Esophagus mucosa (tissue), 1 donor: ENCODE measurements at regions not wholly inside any gene's neighbourhood (a gene's known extent, or its start where the extent isn't known, plus 50 kb on each side); places are given as distances from the start of the nearest gene placed in this dataset.
A peak's percentile ranks its signal among the peaks of the same experiment; 100 is the strongest.

Source experiments
- ATAC-seq: fragments of 200-7000 bp; cut with Tn5 transposase; one replicate; pipeline ENCODE4 v1.9.1; 2020
- donor health status: DM: yes; HTN: yes; CAD: no.

DNA sequence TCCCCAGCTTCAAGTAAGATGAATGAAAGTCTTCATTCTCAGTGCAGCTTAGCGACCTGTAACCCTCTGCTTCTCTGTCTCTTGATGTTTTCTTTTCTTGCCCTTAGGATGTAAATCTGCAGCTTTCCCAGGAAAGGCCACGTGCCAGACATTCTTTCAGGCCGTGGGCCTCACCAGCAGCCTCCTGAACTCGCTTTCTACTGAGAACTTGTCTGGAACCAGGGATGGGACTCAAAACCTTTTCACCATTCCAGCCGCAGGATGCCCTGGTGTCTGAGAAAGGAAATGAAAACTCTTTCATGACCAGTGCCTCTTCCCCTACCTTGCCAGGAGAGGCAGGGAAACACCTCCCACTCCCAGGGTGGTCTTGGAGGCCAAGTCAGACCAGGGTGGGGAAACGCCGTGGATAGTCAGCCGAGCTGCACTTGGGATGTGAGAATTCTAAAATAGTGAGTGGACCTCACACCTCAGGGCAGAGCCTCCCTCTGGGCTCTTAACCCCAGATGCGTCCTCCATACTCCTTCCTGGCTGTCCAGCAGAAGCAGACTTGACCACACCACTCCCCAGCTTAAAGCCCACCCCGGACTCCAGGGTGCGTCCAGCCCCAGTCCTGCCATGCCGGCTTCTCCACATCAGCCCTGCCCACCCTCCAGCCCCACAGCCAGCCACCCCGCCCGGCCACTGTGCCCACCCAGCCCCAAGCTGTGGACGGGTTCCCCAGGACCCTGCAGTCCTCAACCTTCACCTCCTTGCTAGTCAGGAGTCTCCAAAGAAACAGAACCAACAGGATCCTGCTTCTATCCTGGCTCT, 115.5 kb downstream of the TWIST2 start:
- no peak for ATAC-seq

- no peak for ATAC-seq
Observed at GRCh38 chr2:238963971-238964328, 116.1 kb downstream of the TWIST2 start.

DNA sequence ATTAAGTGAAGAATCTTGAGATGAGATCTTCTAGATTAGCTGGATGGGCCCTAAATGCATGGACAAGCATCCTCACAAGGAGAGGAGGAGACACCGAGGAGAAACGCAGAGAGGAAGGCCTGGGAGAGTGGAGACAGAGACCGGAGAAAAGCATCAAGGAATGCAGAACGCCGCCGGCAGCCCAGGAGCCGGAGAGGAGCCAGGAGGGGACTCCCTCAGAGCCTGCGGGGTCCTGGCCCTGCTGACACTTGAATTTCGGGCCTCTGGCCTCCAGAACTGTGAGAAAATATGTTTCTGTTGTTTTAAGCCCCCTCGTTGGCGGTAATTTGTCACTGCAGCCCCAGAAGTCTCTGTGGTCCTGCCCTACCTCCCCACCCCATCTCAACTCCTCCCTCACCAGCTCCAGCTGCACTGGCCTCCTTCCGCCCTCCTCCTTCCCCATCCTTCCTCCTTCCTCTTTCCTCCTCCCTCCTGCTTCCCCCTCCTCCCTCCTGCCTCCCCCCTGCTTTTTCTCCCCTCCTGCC, 116.7 kb downstream of the TWIST2 start:
- ATAC-seq: no peak

GRCh38 chr2:238965371-238966071, 117.6 kb downstream of the TWIST2 start:
- ATAC-seq: no peak

- ATAC-seq: no peak
Observed at GRCh38 chr2:238966072-238966937, 118.4 kb downstream of the TWIST2 start.

DNA sequence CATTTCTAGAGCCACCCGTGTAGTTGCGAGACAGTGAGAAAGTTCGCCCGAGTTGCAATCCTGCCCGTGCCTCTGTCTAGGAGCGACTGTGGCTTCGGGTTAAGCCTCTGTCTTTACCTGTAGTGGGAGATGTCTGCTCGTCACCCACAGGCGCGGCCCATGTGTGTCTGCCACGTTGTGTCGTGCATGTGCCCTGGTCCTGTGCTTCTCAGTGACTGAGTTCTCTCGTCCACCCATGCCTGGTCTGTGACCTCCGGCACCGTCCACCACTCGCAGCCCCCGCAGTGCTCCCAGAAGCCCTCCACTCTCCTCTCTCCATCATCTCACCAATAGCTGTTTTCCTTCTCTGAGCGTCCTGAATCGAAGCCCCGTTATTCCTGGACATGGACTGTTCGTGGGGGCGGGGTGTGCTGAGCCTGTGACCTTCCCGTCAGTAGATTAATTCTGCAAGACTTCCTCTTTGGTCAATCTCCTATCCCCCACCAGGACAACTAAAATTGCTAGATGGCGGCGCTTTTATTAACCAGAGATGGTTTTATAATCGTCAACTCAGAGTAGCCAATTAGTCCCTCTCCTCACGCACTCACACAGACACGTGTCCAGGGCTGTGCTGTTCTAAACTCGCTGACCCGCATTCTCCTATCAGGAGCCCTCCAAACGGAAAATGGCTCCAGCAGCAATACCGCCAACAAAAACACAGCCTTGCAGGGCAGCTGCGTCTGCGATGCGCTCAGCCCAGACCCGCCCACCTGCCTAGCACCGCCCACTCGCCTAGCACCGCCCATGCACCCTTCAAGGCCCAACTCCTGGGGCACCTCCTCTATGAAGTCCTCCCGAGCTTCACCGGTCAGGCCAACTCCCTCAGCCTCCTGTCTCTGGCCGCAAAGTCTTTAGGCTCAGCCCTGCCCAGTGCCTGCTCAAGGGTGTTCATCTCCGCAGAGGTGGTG, 119.4 kb downstream of the TWIST2 start:
- ATAC-seq: no peak

GRCh38 chr2:238967978-238968360, 120.1 kb downstream of the TWIST2 start:
- ATAC-seq: no peak

- no peak for ATAC-seq
Observed at GRCh38 chr2:238968616-238969384, 120.9 kb downstream of the TWIST2 start.

DNA sequence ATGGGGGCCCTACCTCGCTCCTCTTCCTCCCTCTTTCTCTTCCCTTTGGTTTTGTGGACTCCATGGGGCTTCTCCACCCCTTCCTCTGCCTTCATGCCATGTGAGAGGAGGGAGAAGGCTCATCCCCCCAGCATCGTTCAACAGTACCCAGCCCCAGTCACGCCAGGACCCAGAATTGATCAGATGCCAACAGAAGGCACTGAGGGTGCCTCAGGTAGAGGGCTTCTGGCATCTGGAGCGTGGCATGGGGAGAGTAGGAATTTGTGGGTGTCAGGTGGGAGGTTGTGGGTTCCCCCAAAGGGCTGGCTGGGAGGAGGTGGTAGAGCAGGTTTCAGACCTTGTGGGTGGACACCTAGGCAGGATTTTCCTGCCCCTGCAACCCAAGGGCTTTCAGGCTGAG, 122.0 kb downstream of the TWIST2 start:
- no peak for ATAC-seq

GRCh38 chr2:238970553-238971081, 122.7 kb downstream of the TWIST2 start:
- ATAC-seq: peak; percentile 81

DNA sequence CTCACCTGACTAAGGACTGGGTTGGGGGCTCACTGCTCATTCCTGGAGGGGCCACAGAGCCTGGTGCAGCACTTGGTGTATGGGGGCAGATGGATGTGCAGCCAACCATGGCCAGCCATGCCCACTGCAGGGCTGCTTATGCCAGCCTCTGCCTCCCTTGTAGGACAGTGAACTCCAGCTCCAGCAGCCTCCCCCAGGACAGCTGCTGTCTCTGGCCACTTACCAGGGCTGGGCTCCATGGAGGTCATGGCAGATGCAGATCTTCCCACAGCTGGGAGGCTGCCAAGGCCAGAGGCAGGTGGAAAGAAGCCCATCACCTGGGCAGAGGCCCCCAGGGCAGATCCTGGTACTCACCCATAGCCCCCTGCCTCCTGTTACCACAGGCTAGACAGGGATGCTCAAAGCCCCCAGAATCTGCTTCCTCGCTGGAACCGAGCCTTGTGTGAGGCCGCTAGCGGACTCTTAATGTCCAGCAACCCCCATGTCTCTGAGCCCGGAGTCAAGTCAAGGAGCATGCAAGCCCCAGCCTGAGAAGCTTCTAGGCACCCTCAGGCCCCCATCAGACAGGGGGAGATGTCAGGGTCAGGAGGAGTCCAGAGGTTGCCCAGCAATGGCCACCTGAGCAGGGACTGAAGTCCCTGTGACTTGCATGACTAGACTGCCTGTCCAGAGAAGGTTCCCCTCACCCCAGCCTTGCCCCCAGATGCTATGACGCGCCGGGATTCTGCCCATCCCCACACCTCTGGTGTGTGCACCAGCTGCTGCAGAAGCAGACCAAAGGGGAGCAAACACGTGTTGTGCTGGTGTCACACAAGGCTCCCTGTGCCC, 123.6 kb downstream of the TWIST2 start:
- no peak for ATAC-seq

DNA sequence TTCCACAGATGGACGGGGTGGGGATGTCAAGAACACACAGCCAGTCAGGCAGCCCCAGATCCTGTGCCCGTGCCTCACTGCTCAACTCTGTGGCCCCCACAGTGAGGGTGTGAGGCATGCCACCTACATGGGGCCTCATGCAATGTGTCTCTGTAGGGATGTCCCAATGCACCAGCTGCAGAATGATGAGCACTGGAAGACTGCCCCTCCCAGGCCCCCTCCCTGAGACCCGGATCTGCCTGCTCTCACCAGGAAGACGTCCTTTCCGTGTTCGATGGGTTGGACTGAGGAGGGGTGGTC, 124.2 kb downstream of the TWIST2 start:
- ATAC-seq: no peak

DNA sequence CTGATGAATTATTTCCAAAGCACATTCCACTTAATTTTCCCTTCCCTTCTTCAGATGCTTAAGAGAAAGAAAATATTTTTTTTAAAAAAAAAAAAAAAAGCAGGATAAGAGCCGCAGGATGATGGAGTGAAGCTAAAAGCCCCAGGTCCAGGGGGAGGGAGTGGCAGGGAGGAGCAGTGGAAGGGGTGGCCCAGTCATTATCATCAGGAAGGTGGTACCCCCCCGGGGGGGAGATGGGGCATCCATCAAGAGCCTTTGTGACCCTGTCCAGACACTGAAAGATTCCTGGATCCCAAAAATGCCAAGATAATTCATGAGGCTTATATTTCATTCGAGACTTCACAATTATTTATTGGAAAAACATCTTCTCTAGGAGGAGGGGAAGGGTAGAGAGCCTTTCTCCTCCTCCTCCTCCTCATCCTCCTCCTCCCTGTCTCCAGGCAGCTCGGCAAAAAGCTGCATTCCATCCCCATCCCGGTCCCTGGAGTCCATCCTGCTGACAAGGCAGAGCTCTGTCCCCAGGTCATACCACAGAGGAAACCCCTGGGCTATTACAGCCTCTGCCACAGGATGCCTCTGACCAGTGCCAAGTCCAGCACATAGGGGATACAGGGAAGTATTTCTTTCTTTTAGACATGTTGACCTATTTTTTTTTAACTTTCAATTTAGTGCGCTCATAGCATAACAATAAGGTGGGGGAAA, 125.3 kb downstream of the TWIST2 start:
- ATAC-seq: no peak

GRCh38 chr2:238974081-238974480, 126.2 kb downstream of the TWIST2 start:
- ATAC-seq: no peak

- peak; percentile 36 for ATAC-seq
Observed at GRCh38 chr2:238974501-238975166, 126.7 kb downstream of the TWIST2 start.

GRCh38 chr2:238975408-238975807, 127.5 kb downstream of the TWIST2 start:
- ATAC-seq: no peak

DNA sequence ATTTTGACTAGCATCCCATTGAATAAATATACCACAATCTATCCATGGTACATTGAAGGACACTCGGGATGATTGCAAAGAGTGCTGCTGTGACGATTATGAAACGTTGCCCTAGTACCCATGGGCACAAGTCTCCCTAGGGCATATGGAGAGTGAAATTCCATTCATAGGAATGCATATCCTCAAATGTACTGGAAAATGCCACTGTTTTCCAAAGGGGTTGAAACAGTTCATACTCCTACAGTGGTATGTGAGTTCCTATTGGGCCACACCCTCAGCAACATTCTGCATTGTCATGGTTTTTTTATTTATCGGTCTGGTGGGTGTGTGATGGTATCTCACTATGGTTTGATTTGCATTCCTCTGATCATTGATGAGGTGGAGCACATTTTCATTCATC, 130.6 kb downstream of the TWIST2 start:
- no peak for ATAC-seq

GRCh38 chr2:238979636-238980035, 131.8 kb downstream of the TWIST2 start:
- no peak for ATAC-seq
